GM12875 (cell line): ENCODE measurements at regions not wholly inside any gene's neighbourhood (a gene's known extent, or its start where the extent isn't known, plus 50 kb on each side); places are given as distances from the start of the nearest gene placed in this dataset.
"Not testable (repeated sequence)": the region's sequence is repeated elsewhere in the genome, so short reads cannot be mapped to it uniquely, and the experiment has no call there.

Experiments
- H3K4me3 ChIP-seq: one replicate; pipeline ENCODE4 v1.5.1; 2011; ENCODE audit warnings: low read depth, low read length, control low read depth
- CTCF ChIP-seq: IDR thresholded peaks from 2 replicates; pipeline ENCODE4 v1.5.1; 2011; ENCODE audit warnings: low read depth, mild to moderate bottlenecking, control low read depth, inconsistent platforms, low read length, moderate library complexity, borderline replicate concordance; ENCODE audit not compliant: insufficient read depth

GRCh38 chr3:178345944-178346343, 190.3 kb upstream of the KCNMB2 start:
- TF ChIP-seq CTCF = no peak
- no peak overlapping the region for H3K4me3 ChIP-seq

- not testable (repeated sequence) for H3K4me3 ChIP-seq
These were observed 187.5 kb upstream of the KCNMB2 start for GRCh38 chr3:178348561-178349217.

GRCh38 chr3:178349218-178349596, 187.0 kb upstream of the KCNMB2 start:
- H3K4me3 ChIP-seq = not testable (repeated sequence)

- no peak for TF ChIP-seq CTCF
- H3K4me3 ChIP-seq = no peak overlapping the region
These were observed 185.5 kb upstream of the KCNMB2 start for GRCh38 chr3:178350763-178351162.

- no peak overlapping the region for H3K4me3 ChIP-seq
- no peak for TF ChIP-seq CTCF
These were observed 183.8 kb upstream of the KCNMB2 start for GRCh38 chr3:178352326-178353005.

- no peak for TF ChIP-seq CTCF
- H3K4me3 ChIP-seq = no peak overlapping the region
These were observed 183.1 kb upstream of the KCNMB2 start for GRCh38 chr3:178353006-178353694.

- no peak overlapping the region for H3K4me3 ChIP-seq
- no peak for TF ChIP-seq CTCF
These were observed 176.5 kb upstream of the KCNMB2 start for GRCh38 chr3:178359728-178360127.

- not testable (repeated sequence) for H3K4me3 ChIP-seq
These were observed 173.2 kb upstream of the KCNMB2 start for GRCh38 chr3:178363048-178363447.
